D721Med (cell line): ENCODE measurements at regions not wholly inside any gene's neighbourhood (a gene's known extent, or its start where the extent isn't known, plus 50 kb on each side); places are given as distances from the start of the nearest gene placed in this dataset.

ENCODE experiments used
- DNase-seq: peaks from one replicate; pipeline ENCODE4 v3.0.0; 2011; ENCODE audit warnings: low spot score; ENCODE audit not compliant: insufficient read length
- FAIRE-seq: peaks from 2 replicates; lab custom pipeline; 2011; peaks lifted over from hg19 to GRCh38; lab: Jason Lieb, UNC
- TF ChIP-seq, protein P1 (sequence below): IDR thresholded peaks from 2 replicates; pipeline ENCODE4 v1.5.1; 2012; ENCODE audit warnings: mild to moderate bottlenecking, control low read depth; ENCODE audit not compliant: insufficient read depth; ENCODE audit errors: missing control alignments

DNA sequence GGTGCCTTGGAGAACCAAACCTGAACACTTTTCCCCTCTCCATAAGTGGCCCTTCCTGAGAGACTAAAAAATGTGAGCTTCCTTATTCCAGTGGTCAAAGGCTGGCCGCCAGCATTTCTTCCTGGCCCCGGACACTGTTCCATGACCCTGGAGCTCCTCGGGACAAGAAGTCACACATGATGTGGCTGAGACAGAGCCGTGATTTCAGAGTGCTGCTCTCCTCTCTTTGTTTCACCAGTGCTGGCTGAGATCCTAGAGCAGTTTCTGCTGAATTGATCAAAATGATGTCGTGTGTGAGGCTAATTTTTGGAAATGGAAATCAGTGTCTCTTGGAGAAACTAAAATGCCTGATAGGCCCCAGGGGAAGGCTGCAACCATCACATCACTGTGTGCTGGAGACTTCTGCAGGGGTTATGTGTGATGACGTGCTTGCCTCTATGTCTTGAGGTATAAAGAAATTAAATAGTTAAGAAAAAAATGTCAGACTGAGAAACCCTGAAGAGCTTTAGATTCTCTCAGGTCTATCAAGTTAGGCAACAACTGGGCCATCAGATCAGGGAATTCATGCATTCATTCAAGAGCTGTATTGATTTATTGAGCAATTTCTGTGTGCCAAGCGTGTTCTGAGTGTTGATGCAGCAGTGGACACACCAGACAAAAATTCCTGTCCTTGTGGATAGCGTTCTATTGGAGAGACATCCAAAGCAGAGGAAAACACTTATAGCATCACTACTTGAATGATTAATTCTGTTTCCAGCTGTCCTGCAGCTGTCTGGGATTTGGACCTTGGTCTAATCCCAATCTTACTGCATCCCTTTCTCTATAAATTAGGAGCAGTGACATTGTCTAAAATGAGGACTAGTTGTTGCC, 72.7 kb upstream of the CCN6 start:
- DNase-seq (no peak), FAIRE-seq (no peak)
- TF ChIP-seq, protein P1, sequence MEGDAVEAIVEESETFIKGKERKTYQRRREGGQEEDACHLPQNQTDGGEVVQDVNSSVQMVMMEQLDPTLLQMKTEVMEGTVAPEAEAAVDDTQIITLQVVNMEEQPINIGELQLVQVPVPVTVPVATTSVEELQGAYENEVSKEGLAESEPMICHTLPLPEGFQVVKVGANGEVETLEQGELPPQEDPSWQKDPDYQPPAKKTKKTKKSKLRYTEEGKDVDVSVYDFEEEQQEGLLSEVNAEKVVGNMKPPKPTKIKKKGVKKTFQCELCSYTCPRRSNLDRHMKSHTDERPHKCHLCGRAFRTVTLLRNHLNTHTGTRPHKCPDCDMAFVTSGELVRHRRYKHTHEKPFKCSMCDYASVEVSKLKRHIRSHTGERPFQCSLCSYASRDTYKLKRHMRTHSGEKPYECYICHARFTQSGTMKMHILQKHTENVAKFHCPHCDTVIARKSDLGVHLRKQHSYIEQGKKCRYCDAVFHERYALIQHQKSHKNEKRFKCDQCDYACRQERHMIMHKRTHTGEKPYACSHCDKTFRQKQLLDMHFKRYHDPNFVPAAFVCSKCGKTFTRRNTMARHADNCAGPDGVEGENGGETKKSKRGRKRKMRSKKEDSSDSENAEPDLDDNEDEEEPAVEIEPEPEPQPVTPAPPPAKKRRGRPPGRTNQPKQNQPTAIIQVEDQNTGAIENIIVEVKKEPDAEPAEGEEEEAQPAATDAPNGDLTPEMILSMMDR: no peak

DNA sequence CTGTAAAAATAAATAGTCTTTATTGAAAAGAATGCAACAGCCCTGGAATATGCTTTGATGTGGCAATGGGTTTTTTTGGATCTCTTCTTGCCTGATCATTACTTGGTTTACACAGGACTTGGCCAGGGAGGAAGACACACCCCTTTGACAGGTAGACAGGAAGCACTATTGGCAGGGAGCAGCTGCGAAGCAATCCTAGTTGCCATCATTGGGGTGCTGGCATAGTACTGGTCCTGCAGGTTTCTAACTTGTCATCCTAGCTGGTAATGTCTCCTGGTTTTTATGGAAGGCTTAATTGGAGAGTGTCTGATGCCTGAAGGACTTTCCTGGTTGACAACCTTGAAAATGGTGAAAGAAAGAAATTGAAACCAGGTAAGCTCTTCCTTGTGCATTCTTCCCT, 71.2 kb upstream of the CCN6 start:
- TF ChIP-seq, protein P1: no peak
- FAIRE-seq (no peak), DNase-seq (no peak)

DNA sequence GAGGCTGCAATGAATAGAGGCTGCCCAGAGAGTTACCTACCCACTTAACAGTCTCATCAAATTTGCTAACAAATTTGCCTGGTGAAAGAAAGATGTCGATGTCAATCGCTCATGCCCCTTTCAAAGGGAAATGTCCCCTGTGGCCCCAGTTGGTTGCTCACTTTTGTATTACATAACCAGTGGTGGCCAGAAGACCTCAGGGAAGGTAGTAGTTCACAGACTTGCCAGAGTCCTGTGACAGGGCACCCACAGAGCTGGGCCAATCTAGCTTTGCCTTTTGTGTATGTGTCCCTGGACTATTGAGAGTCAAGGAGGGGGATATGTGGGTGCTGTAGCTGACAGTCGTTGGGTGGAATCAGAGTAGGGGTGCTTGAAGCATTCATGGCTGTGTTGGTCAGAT, 70.7 kb upstream of the CCN6 start:
- FAIRE-seq (no peak), DNase-seq (no peak)
- TF ChIP-seq, protein P1: no peak

DNA sequence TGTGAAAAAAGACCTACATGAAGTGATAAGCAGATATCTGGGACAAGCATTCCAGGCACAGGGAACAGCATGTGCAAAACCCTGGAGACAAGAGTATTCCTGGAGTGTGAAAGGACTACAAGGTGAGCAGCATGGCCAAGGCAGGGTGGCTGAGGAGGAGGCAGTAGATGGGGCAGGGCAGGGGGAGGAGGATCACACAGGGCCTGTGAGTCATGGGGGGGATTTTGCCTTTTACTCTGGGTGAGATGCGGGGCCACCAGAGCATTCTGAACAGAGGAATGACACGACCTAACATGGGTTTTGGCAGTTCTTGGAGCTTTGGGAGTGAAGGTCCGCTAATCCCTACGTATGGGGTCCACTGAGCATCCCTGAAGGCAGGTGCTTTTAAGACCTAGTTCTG, 69.8 kb upstream of the CCN6 start:
- DNase-seq (no peak), FAIRE-seq (no peak)
- TF ChIP-seq, protein P1: no peak

DNA sequence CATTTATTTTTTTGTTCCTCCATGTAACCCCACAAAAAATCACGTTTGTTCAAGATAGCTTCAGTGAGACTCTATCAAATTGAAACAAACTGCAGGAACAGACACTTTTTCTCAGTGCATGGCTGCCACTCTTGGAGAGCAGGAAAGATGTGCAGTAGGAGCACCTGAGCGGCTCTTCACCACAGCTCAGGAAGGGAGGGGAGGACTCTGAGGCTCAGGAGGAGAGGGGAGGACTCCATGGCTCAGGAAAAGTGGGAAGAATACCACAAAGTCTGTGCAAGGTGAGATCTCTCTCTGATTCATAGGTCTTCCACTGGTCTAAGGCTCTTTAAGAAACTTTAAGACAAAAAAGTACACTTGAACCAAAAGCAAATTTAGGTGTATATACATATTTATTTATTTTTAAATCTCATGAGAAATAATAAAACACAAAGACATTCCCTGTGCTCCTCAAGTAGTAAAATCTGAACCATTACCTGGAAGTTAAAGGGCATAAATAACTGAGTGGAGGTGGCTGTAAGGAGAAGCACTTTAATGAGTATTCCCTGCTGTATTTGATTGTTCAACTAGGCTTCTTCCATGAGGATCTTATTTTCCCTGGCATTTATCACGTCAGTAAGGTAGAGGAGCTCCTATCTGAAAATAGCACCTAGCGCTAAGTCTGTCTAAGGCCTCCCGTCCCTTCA, 69.2 kb upstream of the CCN6 start:
- no peak for FAIRE-seq
- no peak for DNase-seq
- TF ChIP-seq, protein P1: no peak

DNA sequence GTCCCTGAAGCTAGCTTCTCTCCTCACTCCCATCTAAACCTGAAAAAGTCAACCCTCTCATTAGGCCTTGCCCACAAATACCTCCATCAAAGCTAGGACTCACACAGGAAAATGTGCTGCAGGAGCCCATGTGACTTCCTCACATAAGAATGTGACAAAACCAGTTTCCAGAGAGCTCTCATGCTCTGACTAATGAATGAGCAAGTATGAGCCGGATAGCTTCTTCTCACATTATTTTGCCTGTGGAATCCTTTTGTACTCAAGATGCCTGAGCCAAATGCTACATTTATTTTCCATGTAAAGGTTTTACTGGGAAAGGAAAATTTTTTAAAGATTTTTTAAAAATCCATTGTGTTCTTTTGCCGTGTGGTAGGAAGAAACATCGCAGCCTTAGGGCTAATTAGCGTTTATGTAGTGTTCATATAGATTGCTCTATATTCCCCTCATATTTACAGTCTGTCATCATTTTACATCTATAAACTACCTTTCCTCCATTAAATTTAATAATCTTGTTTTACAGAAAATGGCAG, 68.6 kb upstream of the CCN6 start:
- DNase-seq (no peak), FAIRE-seq (no peak)
- TF ChIP-seq, protein P1: no peak
